ENCODE measurements at regions not wholly inside any gene's neighbourhood (a gene's known extent, or its start where the extent isn't known, plus 50 kb on each side); places are given as distances from the start of the nearest gene placed in this dataset.
"Not testable (repeated sequence)": the region's sequence is repeated elsewhere in the genome, so short reads cannot be mapped to it uniquely, and the experiment has no call there.

- DNase-seq (ENCODE audit: low read depth in 3 of 3, low spot score in 2 of 3), result no peak
Observed at GRCh38 chr1:105072446-105072845, 1322.7 kb downstream of the AMY1C start.

- no peak for DNase-seq (ENCODE audit: low read depth in 3 of 3, low spot score in 2 of 3)
Observed at GRCh38 chr1:105072850-105073249, 1323.2 kb downstream of the AMY1C start.

GRCh38 chr1:105073660-105074059 is 1324.0 kb downstream of the AMY1C start:
- no peak for DNase-seq (ENCODE audit: low read depth in 3 of 3, low spot score in 2 of 3)

GRCh38 chr1:105083611-105084010 is 1333.9 kb downstream of the AMY1C start:
- DNase-seq (ENCODE audit: low read depth in 3 of 3, low spot score in 2 of 3), result no peak

- DNase-seq (ENCODE audit: low read depth in 3 of 3, low spot score in 2 of 3), result no peak
Observed at GRCh38 chr1:105087506-105087905, 1337.8 kb downstream of the AMY1C start.

GRCh38 chr1:105088166-105088565 is 1338.5 kb downstream of the AMY1C start:
- DNase-seq (ENCODE audit: low read depth in 3 of 3, low spot score in 2 of 3), result no peak

GRCh38 chr1:105093893-105094292 is 1344.2 kb downstream of the AMY1C start:
- DNase-seq (ENCODE audit: low read depth in 3 of 3, low spot score in 2 of 3), result not testable (repeated sequence)

GRCh38 chr1:105100102-105100501 is 1350.4 kb downstream of the AMY1C start:
- DNase-seq (ENCODE audit: low read depth in 3 of 3, low spot score in 2 of 3), result no peak

- DNase-seq (ENCODE audit: low read depth in 3 of 3, low spot score in 2 of 3), result no peak
Observed at GRCh38 chr1:105101261-105101660, 1351.6 kb downstream of the AMY1C start.

- no peak for DNase-seq (ENCODE audit: low read depth in 3 of 3, low spot score in 2 of 3)
Observed at GRCh38 chr1:105102371-105102770, 1352.7 kb downstream of the AMY1C start.

GRCh38 chr1:105122041-105122440 is 1372.3 kb downstream of the AMY1C start:
- DNase-seq (ENCODE audit: low read depth in 3 of 3, low spot score in 2 of 3), result no peak

- peak in 1 of 3 donors; percentile 3 for DNase-seq (ENCODE audit: low read depth in 3 of 3, low spot score in 2 of 3)
Observed at GRCh38 chr1:105137543-105138457, 1388.1 kb downstream of the AMY1C start.

GRCh38 chr1:105138458-105138893 is 1388.8 kb downstream of the AMY1C start:
- DNase-seq (ENCODE audit: low read depth in 3 of 3, low spot score in 2 of 3), result no peak

- DNase-seq (ENCODE audit: low read depth in 3 of 3, low spot score in 2 of 3), result no peak
Observed at GRCh38 chr1:105172788-105173187, 1423.1 kb downstream of the AMY1C start.

GRCh38 chr1:105180789-105181188 is 1431.1 kb downstream of the AMY1C start:
- DNase-seq (ENCODE audit: low read depth in 3 of 3, low spot score in 2 of 3), result no peak

GRCh38 chr1:105204836-105205371 is 1455.2 kb downstream of the AMY1C start:
- DNase-seq (ENCODE audit: low read depth in 3 of 3, low spot score in 2 of 3), result no peak

- no peak for DNase-seq (ENCODE audit: low read depth in 3 of 3, low spot score in 2 of 3)
Observed at GRCh38 chr1:105208581-105208980, 1458.9 kb downstream of the AMY1C start.

GRCh38 chr1:105210747-105211146 is 1461.0 kb downstream of the AMY1C start:
- no peak for DNase-seq (ENCODE audit: low read depth in 3 of 3, low spot score in 2 of 3)

GRCh38 chr1:105231378-105231777 is 1481.7 kb downstream of the AMY1C start:
- DNase-seq (ENCODE audit: low read depth in 3 of 3, low spot score in 2 of 3), result no peak

GRCh38 chr1:105243411-105243810 is 1493.7 kb downstream of the AMY1C start:
- no peak for DNase-seq (ENCODE audit: low read depth in 3 of 3, low spot score in 2 of 3)

- DNase-seq (ENCODE audit: low read depth in 3 of 3, low spot score in 2 of 3), result no peak
Observed at GRCh38 chr1:105243969-105244368, 1494.3 kb downstream of the AMY1C start.

- no peak for DNase-seq (ENCODE audit: low read depth in 3 of 3, low spot score in 2 of 3)
Observed at GRCh38 chr1:105254906-105255305, 1505.2 kb downstream of the AMY1C start.

Measured in right renal cortex interstitium (tissue), 3 donors.